ENCODE measurements at regions not wholly inside any gene's neighbourhood (a gene's known extent, or its start where the extent isn't known, plus 50 kb on each side); places are given as distances from the start of the nearest gene placed in this dataset.

GRCh38 chr14:47785058-47785457, 109.7 kb upstream of the MDGA2 start:
- DNase-seq (ENCODE audit: extremely low read depth in 1 of 2, low read depth in 1 of 2) = no peak

DNA sequence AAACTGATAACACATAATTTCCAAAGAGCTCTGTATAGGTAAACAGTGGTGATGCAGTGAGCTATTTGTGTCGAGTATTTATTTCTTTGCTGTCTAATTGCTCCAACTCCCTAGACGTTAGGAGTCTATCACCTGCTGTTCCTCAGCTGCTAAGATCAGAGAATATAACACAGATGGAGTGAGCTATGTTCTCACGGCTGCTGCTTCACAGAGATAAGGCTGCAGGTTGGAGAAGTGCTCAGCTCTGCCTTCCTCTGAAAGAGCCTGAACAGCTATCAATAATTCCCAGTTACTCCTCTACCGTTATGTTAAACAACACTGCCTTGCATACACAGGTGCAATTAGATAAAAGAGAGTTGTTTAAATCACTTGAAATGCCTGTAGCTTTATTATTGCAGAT, 103.2 kb upstream of the MDGA2 start:
- no peak for DNase-seq (ENCODE audit: extremely low read depth in 1 of 2, low read depth in 1 of 2)

GRCh38 chr14:47772652-47773051, 97.2 kb upstream of the MDGA2 start:
- no peak for DNase-seq (ENCODE audit: extremely low read depth in 1 of 2, low read depth in 1 of 2)

DNA sequence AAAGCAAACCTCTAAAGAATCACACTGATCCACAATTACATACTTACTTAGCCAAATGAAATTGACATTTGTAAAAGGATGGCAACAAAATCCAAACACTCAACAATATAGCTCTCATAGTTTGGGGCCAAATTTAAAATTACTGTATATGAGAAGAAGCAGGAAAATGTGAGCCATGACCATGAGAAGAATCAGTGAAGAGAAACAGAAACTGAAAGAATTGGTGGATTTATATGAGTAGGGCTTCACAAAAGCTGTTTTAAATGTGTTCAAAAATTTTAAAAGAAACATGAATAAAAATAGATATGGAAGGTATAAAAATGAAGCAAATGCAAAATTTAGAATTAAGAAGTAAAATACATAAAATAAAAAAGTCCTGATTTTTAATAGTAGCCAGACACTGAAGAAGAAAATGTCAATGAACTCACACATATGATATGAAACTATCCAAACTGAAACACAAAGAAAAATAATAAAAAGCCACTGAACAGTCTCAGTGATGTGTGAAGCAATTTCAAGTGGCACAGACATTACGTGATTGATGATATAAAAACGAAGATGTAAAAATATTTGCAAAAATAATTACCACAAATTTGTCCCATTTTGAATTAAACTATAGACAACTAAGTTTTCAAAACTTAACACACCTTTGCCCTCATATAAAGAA, 87.9 kb upstream of the MDGA2 start:
- no peak for DNase-seq (ENCODE audit: extremely low read depth in 1 of 2, low read depth in 1 of 2)

- DNase-seq (ENCODE audit: extremely low read depth in 1 of 2, low read depth in 1 of 2) = no peak
Observed at GRCh38 chr14:47746986-47747385, 71.6 kb upstream of the MDGA2 start.

DNA sequence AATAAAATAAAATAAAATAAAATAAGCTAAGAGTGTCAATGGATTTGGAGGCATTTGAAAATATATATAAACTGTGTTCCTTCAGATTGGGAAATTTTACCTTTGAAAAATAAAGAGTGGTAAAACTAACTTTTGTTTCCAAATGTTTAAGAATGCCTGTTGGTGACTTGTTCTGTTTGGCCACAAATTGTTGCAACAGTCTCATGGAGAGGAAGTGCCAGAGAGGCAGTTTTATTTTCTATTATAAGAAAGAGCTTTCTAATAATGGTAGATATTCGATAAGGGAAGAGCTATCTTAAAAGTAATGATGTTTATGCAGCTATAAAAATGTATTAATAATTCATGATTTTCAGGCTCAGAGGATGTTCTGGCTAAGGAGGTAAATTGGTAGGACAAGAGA, 68.8 kb upstream of the MDGA2 start:
- no peak for DNase-seq (ENCODE audit: extremely low read depth in 1 of 2, low read depth in 1 of 2)

DNA sequence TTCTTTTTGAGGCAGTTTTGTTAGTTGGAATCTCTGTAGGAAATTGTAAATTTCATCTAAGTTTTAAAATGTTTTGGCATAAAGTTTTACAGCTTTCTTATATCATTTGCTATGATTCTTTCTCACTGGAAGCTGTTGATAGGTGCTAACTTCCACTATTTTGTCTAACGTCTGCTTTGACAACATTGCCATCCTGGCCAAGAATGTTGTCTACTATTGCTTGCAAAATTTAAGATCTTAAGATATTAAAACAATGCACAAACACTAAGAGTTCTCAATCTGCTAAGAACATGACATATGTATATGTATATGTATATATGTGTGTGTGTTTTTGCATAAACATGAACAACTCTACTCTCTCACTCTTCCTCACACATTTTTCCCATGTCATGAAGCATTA, 64.1 kb upstream of the MDGA2 start:
- no peak for DNase-seq (ENCODE audit: extremely low read depth in 1 of 2, low read depth in 1 of 2)

DNA sequence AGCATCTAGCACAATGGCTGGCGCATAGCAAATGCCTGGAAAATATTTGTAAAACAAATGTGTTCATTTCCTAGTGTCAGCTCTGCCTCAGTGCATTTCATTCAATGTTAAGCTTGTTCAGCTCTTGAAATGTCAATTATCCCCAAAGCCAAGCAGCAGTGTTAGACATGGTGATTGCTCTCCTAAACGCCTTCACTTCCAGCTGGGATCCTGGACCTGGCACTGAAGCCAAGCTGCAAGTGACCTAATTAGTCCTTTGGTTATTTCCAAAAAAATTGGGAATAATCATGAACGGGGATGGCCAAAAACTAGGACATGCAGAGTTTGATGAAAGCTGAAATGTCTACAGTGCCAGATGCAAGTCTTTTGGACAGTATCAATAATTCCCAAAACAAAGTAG, 54.9 kb upstream of the MDGA2 start:
- no peak for DNase-seq (ENCODE audit: extremely low read depth in 1 of 2, low read depth in 1 of 2)

Measured in stimulated activated CD8-positive, alpha-beta memory T cell treated with anti-CD3 and anti-CD28 coated beads, Interleukin-7, amount 100 ng/mL, for 48 hours (primary cell).